Naive thymus-derived CD4-positive, alpha-beta T cell (primary cell): ENCODE measurements at regions not wholly inside any gene's neighbourhood (a gene's known extent, or its start where the extent isn't known, plus 50 kb on each side); places are given as distances from the start of the nearest gene placed in this dataset.

Experiments
- ATAC-seq: fragments of 150-1000 bp; cut with Tn5 transposase; 2 replicates; pipeline ENCODE4 v1.10.0; 2021; ENCODE audit warnings: mild to moderate bottlenecking, moderate library complexity
- CTCF ChIA-PET: fragments of 350-600 bp; sonication (Branson Sonifier 250); formaldehyde crosslinking; loops from one replicate; lab custom pipeline; 2021; ENCODE audit warnings: antibody characterized with exemption; lab: Charles Lee
- POLR2A ChIA-PET: fragments of 350-600 bp; sonication (Branson Sonifier 250); formaldehyde crosslinking; loops from one replicate; lab custom pipeline; 2021; ENCODE audit warnings: antibody characterized with exemption, inconsistent platforms; lab: Charles Lee
- DNase-seq, 9 donors: peaks; one replicate each; pipeline versions ENCODE4 v3.0.0 to v3.0.0-alpha.2; 2020 to 2022; ENCODE audit warnings: mixed read lengths in 1 of 9
- H3K27ac ChIP-seq: one replicate; pipeline ENCODE4 v1.7.0; 2013; ENCODE audit warnings: mild to moderate bottlenecking, low read depth, low read length, moderate library complexity
- H3K27me3 ChIP-seq, 2 donors: one replicate each; pipeline ENCODE4 v1.7.0; 2013; ENCODE audit warnings: low read length in 2 of 2, mild to moderate bottlenecking in 2 of 2, moderate library complexity in 2 of 2; ENCODE audit not compliant: control insufficient read depth in 2 of 2, insufficient read depth in 2 of 2
- H3K36me3 ChIP-seq, 3 experiments: 1 replicate in 2 of 3; 2 replicates in 1 of 3; pipeline ENCODE4 v1.7.0; 2013; ENCODE audit warnings: low read length in 3 of 3, mild to moderate bottlenecking in 3 of 3, moderate library complexity in 1 of 3; ENCODE audit not compliant: insufficient read depth in 3 of 3, control insufficient read depth in 2 of 3
- H3K4me1 ChIP-seq, 2 donors: one replicate each; pipeline ENCODE4 v1.7.0; 2013; ENCODE audit warnings: low read length in 2 of 2, mild to moderate bottlenecking in 2 of 2, moderate library complexity in 1 of 2; ENCODE audit not compliant: control insufficient read depth in 2 of 2, insufficient read depth in 2 of 2
- H3K4me3 ChIP-seq: 2 replicates; pipeline ENCODE4 v1.7.0; 2013; ENCODE audit warnings: mild to moderate bottlenecking, low read length
- H3K9me3 ChIP-seq, 3 experiments: 1 replicate in 2 of 3; 2 replicates in 1 of 3; pipeline ENCODE4 v1.7.0; 2013; ENCODE audit warnings: low read length in 3 of 3; ENCODE audit not compliant: control insufficient read depth in 2 of 3
- H3K27ac Mint-ChIP-seq, 9 donors: one replicate each; pipeline ENCODE4 v1.8.0; 2020 to 2022; ENCODE audit warnings: mixed read lengths in 9 of 9, mild to moderate bottlenecking in 8 of 9, moderate library complexity in 5 of 9, inconsistent platforms in 2 of 9
- H3K27me3 Mint-ChIP-seq, 5 donors: one replicate each; pipeline ENCODE4 v1.8.0; 2021 to 2022; ENCODE audit warnings: mixed read lengths in 5 of 5, mild to moderate bottlenecking in 1 of 5
- H3K36me3 Mint-ChIP-seq, 5 donors: one replicate each; pipeline ENCODE4 v1.8.0; 2020 to 2022; ENCODE audit warnings: mixed read lengths in 5 of 5, mild to moderate bottlenecking in 3 of 5, inconsistent platforms in 1 of 5
- H3K4me1 Mint-ChIP-seq, 7 donors: one replicate each; pipeline ENCODE4 v1.8.0; 2020 to 2022; ENCODE audit warnings: mixed read lengths in 7 of 7, mild to moderate bottlenecking in 3 of 7, inconsistent platforms in 1 of 7
- H3K4me3 Mint-ChIP-seq, 10 donors: one replicate each; pipeline ENCODE4 v1.8.0; 2020 to 2022; ENCODE audit warnings: mild to moderate bottlenecking in 10 of 10, mixed read lengths in 10 of 10, moderate library complexity in 6 of 10, inconsistent platforms in 2 of 10
- H3K9me3 Mint-ChIP-seq, 11 donors: one replicate each; pipeline ENCODE4 v1.8.0; 2020 to 2022; ENCODE audit warnings: mixed read lengths in 11 of 11, mild to moderate bottlenecking in 4 of 11, inconsistent platforms in 1 of 11, moderate library complexity in 1 of 11
- intact Hi-C, 2 donors: fragments of 100-400 bp; cut with micrococcal nuclease; formaldehyde crosslinking; loops; one replicate each; pipeline ENCODE4 v1.15.1; 2023

DNA sequence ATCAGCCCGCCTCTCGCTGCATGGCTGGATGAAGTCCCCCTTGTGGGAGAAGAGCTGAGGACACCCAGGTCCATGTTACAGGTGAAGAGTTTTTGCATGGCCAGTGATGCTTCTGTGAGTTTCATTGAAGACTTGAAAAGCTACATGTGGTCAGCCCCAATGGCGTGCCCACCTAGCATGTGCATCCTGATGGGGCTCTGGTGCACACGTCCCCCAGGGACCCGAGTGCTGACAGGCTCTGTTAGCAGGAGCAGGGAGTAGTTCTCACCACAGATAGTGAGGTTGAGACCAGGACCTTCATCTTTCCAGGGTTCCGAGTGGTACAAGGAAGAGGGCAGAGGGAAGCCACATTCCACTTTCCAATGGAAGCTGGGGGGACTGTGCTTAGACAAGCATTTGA, 184.8 kb upstream of the C1orf174 start:
- no peak overlapping the region for H3K4me3 Mint-ChIP-seq
- ChIA-PET POLR2A (no interaction called here), CTCF (no interaction called here)
- no peak overlapping the region for H3K27ac Mint-ChIP-seq
- no peaks in the 10 kb centered on the region for H3K4me1 ChIP-seq
- no peak overlapping the region for H3K4me3 ChIP-seq
- peaks cover 0 to 41% (median 9%) of the 10 kb centered on the region in 5 donors for H3K27me3 Mint-ChIP-seq
- no peaks in the 10 kb centered on the region for H3K4me1 Mint-ChIP-seq
- no peaks in the 10 kb centered on the region for H3K9me3 ChIP-seq
- H3K36me3 ChIP-seq = no peaks in the 10 kb centered on the region
- no peaks in the 10 kb centered on the region for H3K27me3 ChIP-seq
- ATAC-seq = no peak
- no peaks in the 10 kb centered on the region for H3K36me3 Mint-ChIP-seq
- no peak for DNase-seq
- intact Hi-C loops = no loop called here
- no peak overlapping the region for H3K27ac ChIP-seq
- H3K9me3 Mint-ChIP-seq = peaks cover 0 to 7% (median 0%) of the 10 kb centered on the region in 11 donors

DNA sequence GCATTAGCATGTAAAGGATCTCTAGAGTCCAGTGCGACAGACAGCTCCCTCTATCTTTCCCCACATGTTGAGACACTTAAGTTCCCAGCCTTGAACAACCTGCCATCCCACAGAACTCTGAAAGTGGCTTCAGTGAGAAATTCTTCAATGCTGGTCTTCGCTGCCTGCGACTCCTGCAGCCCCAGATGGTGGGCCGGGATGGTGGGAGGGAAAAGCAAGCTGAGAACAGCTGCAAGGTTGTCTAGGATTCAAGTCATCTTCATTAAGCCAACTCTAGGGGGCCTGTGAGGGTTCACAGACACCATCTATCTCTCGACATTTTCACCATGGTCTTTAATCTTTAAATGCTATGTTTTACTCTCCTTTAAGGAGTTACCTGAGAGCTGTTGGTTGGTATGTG, 185.5 kb upstream of the C1orf174 start:
- ATAC-seq = no peak
- Mint-ChIP-seq H3K27ac (no peak overlapping the region), H3K27me3 (peaks cover 0 to 46% (median 8%) of the 10 kb centered on the region in 5 donors), H3K36me3 (no peaks in the 10 kb centered on the region), H3K4me3 (no peak overlapping the region), H3K9me3 (peaks cover 0 to 4% (median 0%) of the 10 kb centered on the region in 11 donors), H3K4me1 (no peaks in the 10 kb centered on the region)
- Histone ChIP-seq H3K27me3 (no peaks in the 10 kb centered on the region), H3K4me1 (no peaks in the 10 kb centered on the region), H3K4me3 (no peak overlapping the region), H3K9me3 (no peaks in the 10 kb centered on the region), H3K27ac (no peak overlapping the region), H3K36me3 (no peaks in the 10 kb centered on the region)
- intact Hi-C loops = no loop called here
- ChIA-PET POLR2A (no interaction called here), CTCF (no interaction called here)
- DNase-seq = no peak

GRCh38 chr1:4086085-4086850, 186.2 kb upstream of the C1orf174 start:
- Histone ChIP-seq H3K27ac (no peak overlapping the region), H3K36me3 (no peaks in the 10 kb centered on the region), H3K4me3 (no peak overlapping the region), H3K4me1 (no peaks in the 10 kb centered on the region), H3K27me3 (no peaks in the 10 kb centered on the region), H3K9me3 (peaks cover 0 to 5% (median 0%) of the 10 kb centered on the region in 3 experiments)
- Mint-ChIP-seq H3K9me3 (peaks cover 0 to 2% (median 0%) of the 10 kb centered on the region in 11 donors), H3K36me3 (no peaks in the 10 kb centered on the region), H3K4me3 (no peak overlapping the region), H3K4me1 (no peaks in the 10 kb centered on the region), H3K27ac (no peak overlapping the region), H3K27me3 (peaks cover 0 to 46% (median 8%) of the 10 kb centered on the region in 5 donors)
- CTCF ChIA-PET = no interaction called here
- no peak for DNase-seq
- intact Hi-C loops = no loop called here
- POLR2A ChIA-PET = no interaction called here
- no peak for ATAC-seq

DNA sequence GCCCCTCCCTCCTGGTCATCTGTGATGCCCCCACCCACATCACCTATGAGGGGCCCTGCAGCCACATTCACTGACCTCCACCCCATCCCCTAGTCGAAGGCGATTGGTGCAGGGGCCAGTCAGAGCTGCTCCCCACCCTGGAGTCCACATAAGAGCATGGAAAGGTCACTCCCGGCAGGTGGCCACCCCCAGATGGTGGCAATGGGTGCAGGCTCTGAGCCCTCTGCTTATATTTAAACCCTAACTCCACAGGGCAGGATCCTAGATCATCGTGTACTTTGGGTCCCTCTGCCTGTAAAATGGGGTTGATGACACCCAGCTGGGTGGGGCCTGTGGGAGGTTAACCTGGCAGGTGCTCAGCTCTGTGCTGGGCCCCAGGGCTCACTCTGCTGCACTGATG, 186.8 kb upstream of the C1orf174 start:
- no peak overlapping the region for H3K27ac Mint-ChIP-seq
- Histone ChIP-seq H3K9me3 (peaks cover 0 to 5% (median 0%) of the 10 kb centered on the region in 3 experiments), H3K4me1 (no peaks in the 10 kb centered on the region), H3K27me3 (no peaks in the 10 kb centered on the region), H3K27ac (no peak overlapping the region), H3K4me3 (no peak overlapping the region), H3K36me3 (no peaks in the 10 kb centered on the region)
- H3K36me3 Mint-ChIP-seq = no peaks in the 10 kb centered on the region
- ATAC-seq (no peak), DNase-seq (no peak)
- no peak overlapping the region for H3K4me3 Mint-ChIP-seq
- CTCF ChIA-PET = no interaction called here
- H3K4me1 Mint-ChIP-seq = no peaks in the 10 kb centered on the region
- H3K9me3 Mint-ChIP-seq = peaks cover 0 to 6% (median 2%) of the 10 kb centered on the region in 11 donors
- intact Hi-C loops = no loop called here
- peaks cover 0 to 46% (median 8%) of the 10 kb centered on the region in 5 donors for H3K27me3 Mint-ChIP-seq
- POLR2A ChIA-PET = no interaction called here

GRCh38 chr1:4087530-4088420, 187.7 kb upstream of the C1orf174 start:
- intact Hi-C loops = no loop called here
- DNase-seq = no peak
- peaks cover 0 to 12% (median 3%) of the 10 kb centered on the region in 11 donors for H3K9me3 Mint-ChIP-seq
- H3K27me3 Mint-ChIP-seq = peaks cover 0 to 42% (median 9%) of the 10 kb centered on the region in 5 donors
- POLR2A ChIA-PET = no interaction called here
- H3K4me3 ChIP-seq = no peak overlapping the region
- H3K4me3 Mint-ChIP-seq = no peak overlapping the region
- ATAC-seq = no peak
- no peaks in the 10 kb centered on the region for H3K4me1 Mint-ChIP-seq
- H3K27ac ChIP-seq = no peak overlapping the region
- no peaks in the 10 kb centered on the region for H3K4me1 ChIP-seq
- CTCF ChIA-PET = no interaction called here
- no peaks in the 10 kb centered on the region for H3K36me3 Mint-ChIP-seq
- no peaks in the 10 kb centered on the region for H3K36me3 ChIP-seq
- H3K27ac Mint-ChIP-seq = no peak overlapping the region
- H3K27me3 ChIP-seq = no peaks in the 10 kb centered on the region
- peaks cover 0 to 5% (median 0%) of the 10 kb centered on the region in 3 experiments for H3K9me3 ChIP-seq

GRCh38 chr1:4088676-4089075, 188.6 kb upstream of the C1orf174 start:
- no peak overlapping the region for H3K27ac Mint-ChIP-seq
- DNase-seq (no peak), ATAC-seq (no peak)
- Histone ChIP-seq H3K27me3 (no peaks in the 10 kb centered on the region), H3K9me3 (peaks cover 0 to 5% (median 0%) of the 10 kb centered on the region in 3 experiments), H3K4me3 (no peak overlapping the region), H3K27ac (no peak overlapping the region), H3K4me1 (no peaks in the 10 kb centered on the region), H3K36me3 (no peaks in the 10 kb centered on the region)
- intact Hi-C loops = no loop called here
- POLR2A ChIA-PET = no interaction called here
- H3K9me3 Mint-ChIP-seq = peaks cover 0 to 18% (median 6%) of the 10 kb centered on the region in 11 donors
- no peaks in the 10 kb centered on the region for H3K36me3 Mint-ChIP-seq
- CTCF ChIA-PET = no interaction called here
- H3K4me3 Mint-ChIP-seq = no peak overlapping the region
- H3K27me3 Mint-ChIP-seq = peaks cover 0 to 38% (median 11%) of the 10 kb centered on the region in 5 donors
- no peaks in the 10 kb centered on the region for H3K4me1 Mint-ChIP-seq
